ENCODE measurements at regions not wholly inside any gene's neighbourhood (a gene's known extent, or its start where the extent isn't known, plus 50 kb on each side); places are given as distances from the start of the nearest gene placed in this dataset.

- DNase-seq (ENCODE audit: low spot score), result no peak
These were observed 1103.4 kb downstream of the TSN start for GRCh38 chr2:122858813-122859212.

GRCh38 chr2:122859260-122859659 is 1103.8 kb downstream of the TSN start:
- DNase-seq (ENCODE audit: low spot score), result no peak

- DNase-seq (ENCODE audit: low spot score), result no peak
These were observed 1108.1 kb downstream of the TSN start for GRCh38 chr2:122863532-122863931.

GRCh38 chr2:122864728-122865127 is 1109.3 kb downstream of the TSN start:
- DNase-seq (ENCODE audit: low spot score), result no peak

GRCh38 chr2:122866095-122866494 is 1110.6 kb downstream of the TSN start:
- no peak for DNase-seq (ENCODE audit: low spot score)

- DNase-seq (ENCODE audit: low spot score), result no peak
These were observed 1112.5 kb downstream of the TSN start for GRCh38 chr2:122867941-122868340.

GRCh38 chr2:122868646-122869275 is 1113.3 kb downstream of the TSN start:
- DNase-seq (ENCODE audit: low spot score), result no peak

GRCh38 chr2:122873951-122874350 is 1118.5 kb downstream of the TSN start:
- DNase-seq (ENCODE audit: low spot score), result no peak

- no peak for DNase-seq (ENCODE audit: low spot score)
These were observed 1119.8 kb downstream of the TSN start for GRCh38 chr2:122875091-122875865.

GRCh38 chr2:122883849-122884248 is 1128.4 kb downstream of the TSN start:
- DNase-seq (ENCODE audit: low spot score), result no peak

GRCh38 chr2:122884889-122885288 is 1129.4 kb downstream of the TSN start:
- no peak for DNase-seq (ENCODE audit: low spot score)

- no peak for DNase-seq (ENCODE audit: low spot score)
These were observed 1130.0 kb downstream of the TSN start for GRCh38 chr2:122885436-122885835.

GRCh38 chr2:122886479-122887145 is 1131.2 kb downstream of the TSN start:
- DNase-seq (ENCODE audit: low spot score), result no peak

GRCh38 chr2:122899614-122900013 is 1125.5 kb upstream of the CNTNAP5 start:
- DNase-seq (ENCODE audit: low spot score), result no peak

GRCh38 chr2:122905431-122905830 is 1119.7 kb upstream of the CNTNAP5 start:
- DNase-seq (ENCODE audit: low spot score), result no peak

GRCh38 chr2:122908159-122908558 is 1116.9 kb upstream of the CNTNAP5 start:
- DNase-seq (ENCODE audit: low spot score), result peak; percentile 1

- no peak for DNase-seq (ENCODE audit: low spot score)
These were observed 1097.9 kb upstream of the CNTNAP5 start for GRCh38 chr2:122927197-122927596.

GRCh38 chr2:122927710-122928557 is 1097.2 kb upstream of the CNTNAP5 start:
- DNase-seq (ENCODE audit: low spot score), result no peak

- DNase-seq (ENCODE audit: low spot score), result no peak
These were observed 1095.7 kb upstream of the CNTNAP5 start for GRCh38 chr2:122929347-122929746.

- DNase-seq (ENCODE audit: low spot score), result no peak
These were observed 1089.6 kb upstream of the CNTNAP5 start for GRCh38 chr2:122935506-122935905.

- no peak for DNase-seq (ENCODE audit: low spot score)
These were observed 1085.3 kb upstream of the CNTNAP5 start for GRCh38 chr2:122939796-122940195.

GRCh38 chr2:122949523-122949922 is 1075.6 kb upstream of the CNTNAP5 start:
- no peak for DNase-seq (ENCODE audit: low spot score)

Data from SK-N-DZ (cell line).